DMS 273 (cell line): ENCODE measurements at regions not wholly inside any gene's neighbourhood (a gene's known extent, or its start where the extent isn't known, plus 50 kb on each side); places are given as distances from the start of the nearest gene placed in this dataset.
"Not testable (repeated sequence)": the region's sequence is repeated elsewhere in the genome, so short reads cannot be mapped to it uniquely, and the experiment has no call there.

ENCODE experiments used
- DNase-seq: peaks from one replicate; lab custom pipeline; 2025; ENCODE audit not compliant: unreplicated experiment; lab: John Stamatoyannopoulos, UW

GRCh38 chr15:53133255-53133850 is 343.2 kb upstream of the ONECUT1 start:
- no peak for DNase-seq

- no peak for DNase-seq
These were observed 340.8 kb upstream of the ONECUT1 start for GRCh38 chr15:53130943-53131342.

- peak; percentile 1 for DNase-seq
These were observed 339.2 kb upstream of the ONECUT1 start for GRCh38 chr15:53129121-53129904.

- no peak for DNase-seq
These were observed 338.5 kb upstream of the ONECUT1 start for GRCh38 chr15:53128652-53129051.

- no peak for DNase-seq
These were observed 336.0 kb upstream of the ONECUT1 start for GRCh38 chr15:53126144-53126543.

- DNase-seq, result no peak
These were observed 332.7 kb upstream of the ONECUT1 start for GRCh38 chr15:53122818-53123217.

- DNase-seq, result not testable (repeated sequence)
These were observed 326.8 kb upstream of the ONECUT1 start for GRCh38 chr15:53116915-53117314.

- DNase-seq, result no peak
These were observed 326.0 kb upstream of the ONECUT1 start for GRCh38 chr15:53116169-53116568.

- DNase-seq, result no peak
These were observed 325.4 kb upstream of the ONECUT1 start for GRCh38 chr15:53115563-53115962.

GRCh38 chr15:53114960-53115359 is 324.8 kb upstream of the ONECUT1 start:
- no peak for DNase-seq

GRCh38 chr15:53110999-53111398 is 320.9 kb upstream of the ONECUT1 start:
- no peak for DNase-seq

- DNase-seq, result no peak
These were observed 318.2 kb upstream of the ONECUT1 start for GRCh38 chr15:53108319-53108718.

- no peak for DNase-seq
These were observed 317.7 kb upstream of the ONECUT1 start for GRCh38 chr15:53107855-53108254.

- DNase-seq, result no peak
These were observed 316.6 kb upstream of the ONECUT1 start for GRCh38 chr15:53106505-53107286.

GRCh38 chr15:53102483-53102882 is 312.3 kb upstream of the ONECUT1 start:
- no peak for DNase-seq

GRCh38 chr15:53080484-53080883 is 290.3 kb upstream of the ONECUT1 start:
- DNase-seq, result no peak

GRCh38 chr15:53074221-53074620 is 284.1 kb upstream of the ONECUT1 start:
- no peak for DNase-seq

GRCh38 chr15:53072077-53072476 is 281.9 kb upstream of the ONECUT1 start:
- peak; percentile 58 for DNase-seq

GRCh38 chr15:53068636-53069035 is 278.5 kb upstream of the ONECUT1 start:
- DNase-seq, result no peak

- DNase-seq, result no peak
These were observed 269.3 kb upstream of the ONECUT1 start for GRCh38 chr15:53059273-53060043.

GRCh38 chr15:53046153-53046790 is 256.1 kb upstream of the ONECUT1 start:
- no peak for DNase-seq
